ENCODE measurements at regions not wholly inside any gene's neighbourhood (a gene's known extent, or its start where the extent isn't known, plus 50 kb on each side); places are given as distances from the start of the nearest gene placed in this dataset.

- Histone ChIP-seq H3K14ac (replicated peaks; ENCODE audit: low read depth, low read length) (no peak overlapping the region), H3K9ac (ENCODE audit: low read depth, low read length) (no peak overlapping the region), H3K79me1 (ENCODE audit: low read depth in 1 of 2, low read length in 2 of 2) (peaks cover 0 to 4% of the 10 kb centered on the region in 2 experiments; a peak in 1 of 4 replicates), H3K4me3 (ENCODE audit: insufficient read depth, low read depth, low read length) (no peak overlapping the region), H2BK5ac (ENCODE audit: low read depth, low read length, poor library complexity, severe bottlenecking) (no peak overlapping the region), H3K56ac (ENCODE audit: extremely low read depth, insufficient read depth, low read length) (no peak overlapping the region), H4K5ac (ENCODE audit: low read depth, low read length) (no peak overlapping the region), H2AFZ (replicated peaks; ENCODE audit: low read length, poor library complexity) (no peak overlapping the region), H2AK5ac (ENCODE audit: low read depth, low read length) (no peak overlapping the region), H3K27ac (ENCODE audit: insufficient read depth, low read length) (no peak overlapping the region), H3K23ac (ENCODE audit: low read depth, low read length) (no peak overlapping the region), H4K8ac (ENCODE audit: low read depth in 2 of 2, low read length in 2 of 2) (no peak overlapping the region), H3K18ac (ENCODE audit: low read depth, low read length) (no peak overlapping the region), H2BK120ac (ENCODE audit: low read depth, low read length) (no peak overlapping the region), H2AK9ac (replicated peaks; ENCODE audit: low read depth, low read length, poor library complexity) (no peak overlapping the region), H3K36me3 (ENCODE audit: control insufficient read depth, insufficient read depth, low read length) (no peaks in the 10 kb centered on the region), H3K4me2 (ENCODE audit: low read depth, low read length) (no peak overlapping the region), H3K9me3 (ENCODE audit: control insufficient read depth, insufficient read depth, low read length) (peaks cover 2% of the 10 kb centered on the region; the same call in 1 of the 2 replicates), H3K4me1 (ENCODE audit: control insufficient read depth, insufficient read depth, low read length) (peaks cover 15% of the 10 kb centered on the region), H3K9me1 (ENCODE audit: insufficient read depth, low read length) (peaks cover 10% of the 10 kb centered on the region), H3K27me3 (ENCODE audit: control insufficient read depth, insufficient read depth, low read length) (no peaks in the 10 kb centered on the region), H3K4ac (ENCODE audit: low read depth, low read length) (no peak overlapping the region), H4K91ac (ENCODE audit: insufficient read depth, low read depth, low read length) (no peak overlapping the region), H2BK15ac (ENCODE audit: low read depth, low read length) (no peak overlapping the region), H2BK20ac (ENCODE audit: low read depth, low read length) (no peak overlapping the region), H4K20me1 (ENCODE audit: insufficient read depth, low read length) (no peaks in the 10 kb centered on the region)
- WGBS, 2 experiments (ENCODE audit: extremely low coverage in 2 of 2, insufficient read length in 1 of 2): no CpG with 5 or more reads among the region's 2 CpGs
- DNase-seq (no peak), ATAC-seq (ENCODE audit: low read depth) (no peak)
- TF ChIP-seq NFE2L2 (IDR thresholded peaks at IDR 0.05; ENCODE audit: low read depth, low read length) (no peak), MAZ (IDR thresholded peaks at IDR 0.05; ENCODE audit: borderline replicate concordance, low read depth, low read length) (no peak), POLR2A (IDR thresholded peaks at IDR 0.05; ENCODE audit: low read depth, low read length) (no peak), MXI1 (IDR thresholded peaks at IDR 0.05; ENCODE audit: borderline replicate concordance, low read depth, low read length) (no peak), RFX5 (IDR thresholded peaks at IDR 0.05; ENCODE audit: low read depth, low read length) (no peak), FOS (IDR thresholded peaks at IDR 0.05; ENCODE audit: low read depth, low read length) (no peak), RCOR1 (IDR thresholded peaks at IDR 0.05; ENCODE audit: insufficient replicate concordance, low read length) (no peak), CTCF (conservative IDR thresholded peaks at IDR 0.05; ENCODE audit: low read depth, low read length) (no peak), CEBPB (IDR thresholded peaks at IDR 0.05; ENCODE audit: low read depth, low read length) (no peak)
- POLR2A ChIA-PET (ENCODE audit: unreplicated experiment): no interaction called here
- dilution Hi-C loops (cut with HindIII; ENCODE audit: low sequenced_read_pairs, unreplicated experiment) (no loop called here), in situ Hi-C loops (cut with MboI; ENCODE audit: low sequenced_read_pairs) (no loop called here), intact Hi-C loops (cut with micrococcal nuclease) (no loop called here)
- CTCF ChIA-PET: no interaction called here
- BruUV-seq (replicated peaks): no TSS peak
These were observed 160.2 kb upstream of the SMAD3 start for GRCh38 chr15:66905185-66905584.
